Common myeloid progenitor, CD34-positive (primary cell): ENCODE measurements at regions not wholly inside any gene's neighbourhood (a gene's known extent, or its start where the extent isn't known, plus 50 kb on each side); places are given as distances from the start of the nearest gene placed in this dataset.

Experiments used
- CTCF ChIA-PET: fragments of 350-600 bp; sonication (Branson Sonifier 250); formaldehyde crosslinking; loops from one replicate; lab custom pipeline; 2021; ENCODE audit warnings: antibody characterized with exemption; lab: Charles Lee
- POLR2A ChIA-PET: fragments of 350-600 bp; sonication (Branson Sonifier 250); formaldehyde crosslinking; loops from one replicate; lab custom pipeline; 2021; ENCODE audit warnings: antibody characterized with exemption; lab: Charles Lee
- DNase-seq, 3 donors: peaks; one replicate each; pipeline versions ENCODE4 v3.0.0 to v3.0.0-alpha.2; 2013
- H3K27ac ChIP-seq, 2 experiments: 1 replicate in 1 of 2; 2 replicates in 1 of 2; pipeline ENCODE4 v1.7.0; 2013; ENCODE audit warnings: inconsistent platforms in 2 of 2, low read length in 2 of 2, mild to moderate bottlenecking in 2 of 2, low read depth in 1 of 2, moderate library complexity in 1 of 2; ENCODE audit not compliant: severe bottlenecking in 2 of 2, insufficient read depth in 1 of 2, poor library complexity in 1 of 2
- H3K27me3 ChIP-seq, 5 experiments: replicated peaks in 2 of 5; 1 replicate in 3 of 5; 2 replicates in 2 of 5; pipeline versions ENCODE4 v1.6.1 to v1.7.0; 2013; ENCODE audit warnings: low read length in 4 of 5, mild to moderate bottlenecking in 2 of 5, moderate library complexity in 2 of 5, inconsistent platforms in 1 of 5; ENCODE audit not compliant: insufficient read depth in 5 of 5, control insufficient read depth in 4 of 5
- H3K36me3 ChIP-seq, 4 experiments: 1 replicate in 2 of 4; 2 replicates in 2 of 4; pipeline versions ENCODE4 v1.6.1 to v1.7.0; 2013; ENCODE audit warnings: low read length in 3 of 4, control low read depth in 1 of 4, mild to moderate bottlenecking in 1 of 4; ENCODE audit not compliant: control insufficient read depth in 4 of 4, insufficient read depth in 4 of 4
- H3K4me1 ChIP-seq, 4 experiments: 1 replicate in 3 of 4; 2 replicates in 1 of 4; pipeline versions ENCODE4 v1.6.1 to v1.7.1; 2013; ENCODE audit warnings: low read length in 3 of 4, mild to moderate bottlenecking in 3 of 4, control low read depth in 1 of 4, inconsistent platforms in 1 of 4, moderate library complexity in 1 of 4; ENCODE audit not compliant: control insufficient read depth in 4 of 4, insufficient read depth in 4 of 4; ENCODE audit errors: control extremely low read depth in 1 of 4
- H3K4me3 ChIP-seq, 7 experiments: 1 replicate in 4 of 7; 2 replicates in 3 of 7; pipeline versions ENCODE4 v1.5.1 to v1.7.0; 2013; ENCODE audit warnings: mild to moderate bottlenecking in 7 of 7, low read length in 6 of 7, moderate library complexity in 6 of 7, inconsistent platforms in 2 of 7, low read depth in 2 of 7, control low read depth in 1 of 7; ENCODE audit not compliant: insufficient read depth in 4 of 7, control insufficient read depth in 1 of 7; ENCODE audit errors: extremely low read depth in 1 of 7
- H3K9me3 ChIP-seq, 5 experiments: 1 replicate in 4 of 5; 2 replicates in 1 of 5; pipeline versions ENCODE4 v1.6.1 to v1.7.1; 2013; ENCODE audit warnings: low read length in 4 of 5, mild to moderate bottlenecking in 2 of 5, inconsistent platforms in 1 of 5, low read depth in 1 of 5, moderate library complexity in 1 of 5; ENCODE audit not compliant: control insufficient read depth in 4 of 5, insufficient read depth in 2 of 5; ENCODE audit errors: control extremely low read depth in 1 of 5
- WGBS: methylation state at CpG from one replicate; pipeline ENCODE4 v1.1.5; 2013; ENCODE audit not compliant: insufficient coverage; 5-methylcytosine and 5-hydroxymethylcytosine counted together

DNA sequence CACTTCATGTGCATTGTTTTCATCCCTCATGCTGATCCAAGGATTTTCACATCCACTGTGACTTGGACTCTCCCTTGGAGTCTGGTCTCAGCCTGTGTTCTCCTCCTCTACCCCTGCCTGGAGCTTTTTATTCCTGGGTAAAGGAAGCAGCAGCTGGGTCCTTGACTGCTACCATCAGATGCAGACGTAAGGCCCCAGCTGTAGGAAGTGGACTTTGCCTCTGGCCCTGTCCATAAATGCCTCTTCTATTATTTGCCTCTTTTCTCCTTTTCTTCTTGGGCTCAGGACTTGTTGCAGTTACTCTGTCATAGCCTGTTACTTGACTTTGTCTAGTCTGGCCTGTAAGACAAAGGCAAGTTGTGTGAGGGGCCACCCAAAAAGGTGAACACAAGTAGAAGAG lies 303.8 kb downstream of the NXPE2 start:
- Histone ChIP-seq H3K9me3 (no peaks in the 10 kb centered on the region), H3K4me1 (no peaks in the 10 kb centered on the region), H3K4me3 (no peak overlapping the region), H3K27me3 (no peaks in the 10 kb centered on the region), H3K36me3 (no peaks in the 10 kb centered on the region), H3K27ac (no peak overlapping the region)
- POLR2A ChIA-PET = no interaction called here
- WGBS = 57% methylated on average over 1 of the region's 1 CpG
- no peak for DNase-seq
- CTCF ChIA-PET = no interaction called here

DNA sequence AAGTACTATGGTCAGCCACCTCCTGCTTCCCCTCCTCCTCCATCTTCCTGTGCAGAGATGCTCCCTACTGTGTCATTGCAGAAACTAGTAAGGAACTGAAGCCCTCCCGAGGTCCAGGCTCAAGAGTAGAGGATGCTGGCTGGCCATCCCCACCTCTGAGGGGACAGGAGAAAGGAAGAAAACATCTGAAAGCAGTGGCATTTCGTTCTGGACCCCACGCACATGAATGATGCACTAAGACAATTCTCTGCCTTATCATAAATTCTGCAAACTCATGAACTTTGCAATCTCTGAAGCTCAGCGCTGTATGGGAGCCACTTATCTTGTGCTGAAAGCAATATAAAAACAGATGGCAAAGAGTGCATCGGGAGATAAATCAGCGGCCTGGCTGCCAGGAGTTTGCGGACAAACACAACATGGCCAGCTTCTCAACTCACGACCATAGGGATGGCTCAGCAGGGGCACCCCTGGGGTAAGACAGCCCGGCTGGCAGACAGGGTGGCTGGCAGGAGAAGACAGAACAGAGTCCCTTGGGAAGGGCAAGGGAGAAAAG lies 306.4 kb downstream of the NXPE2 start:
- no peaks in the 10 kb centered on the region for H3K9me3 ChIP-seq
- ChIA-PET POLR2A (no interaction called here), CTCF (no interaction called here)
- no peaks in the 10 kb centered on the region for H3K4me1 ChIP-seq
- WGBS = 94% methylated on average over 8 of the region's 9 CpGs
- no peaks in the 10 kb centered on the region for H3K36me3 ChIP-seq
- H3K27ac ChIP-seq = no peak overlapping the region
- no peaks in the 10 kb centered on the region for H3K27me3 ChIP-seq
- no peak overlapping the region for H3K4me3 ChIP-seq
- DNase-seq = no peak

DNA sequence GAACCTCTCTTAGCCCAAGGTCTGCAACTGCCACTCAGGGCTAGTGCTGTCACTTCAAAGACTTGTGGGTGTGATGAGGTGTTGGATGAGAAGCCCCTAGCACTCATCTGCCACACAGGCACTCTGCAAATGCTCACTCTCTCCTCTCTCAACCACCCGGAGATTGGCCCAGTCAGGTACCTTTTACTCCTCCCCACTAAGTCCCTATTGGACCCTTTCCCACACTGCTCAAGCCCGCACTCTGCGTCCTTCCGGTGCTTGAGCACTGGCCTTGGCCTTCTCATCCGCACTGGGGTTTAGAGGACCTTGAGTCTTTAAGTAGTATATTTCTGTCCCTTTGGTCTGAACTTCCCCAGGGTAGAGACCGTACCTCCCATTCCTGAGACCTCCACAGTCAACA lies 308.0 kb downstream of the NXPE2 start:
- H3K9me3 ChIP-seq = no peaks in the 10 kb centered on the region
- no peak overlapping the region for H3K4me3 ChIP-seq
- DNase-seq = no peak
- H3K36me3 ChIP-seq = no peaks in the 10 kb centered on the region
- H3K4me1 ChIP-seq = no peaks in the 10 kb centered on the region
- H3K27me3 ChIP-seq = no peaks in the 10 kb centered on the region
- CTCF ChIA-PET = no interaction called here
- POLR2A ChIA-PET = no interaction called here
- no peak overlapping the region for H3K27ac ChIP-seq
- 96% methylated on average over 5 of the region's 6 CpGs for WGBS

DNA sequence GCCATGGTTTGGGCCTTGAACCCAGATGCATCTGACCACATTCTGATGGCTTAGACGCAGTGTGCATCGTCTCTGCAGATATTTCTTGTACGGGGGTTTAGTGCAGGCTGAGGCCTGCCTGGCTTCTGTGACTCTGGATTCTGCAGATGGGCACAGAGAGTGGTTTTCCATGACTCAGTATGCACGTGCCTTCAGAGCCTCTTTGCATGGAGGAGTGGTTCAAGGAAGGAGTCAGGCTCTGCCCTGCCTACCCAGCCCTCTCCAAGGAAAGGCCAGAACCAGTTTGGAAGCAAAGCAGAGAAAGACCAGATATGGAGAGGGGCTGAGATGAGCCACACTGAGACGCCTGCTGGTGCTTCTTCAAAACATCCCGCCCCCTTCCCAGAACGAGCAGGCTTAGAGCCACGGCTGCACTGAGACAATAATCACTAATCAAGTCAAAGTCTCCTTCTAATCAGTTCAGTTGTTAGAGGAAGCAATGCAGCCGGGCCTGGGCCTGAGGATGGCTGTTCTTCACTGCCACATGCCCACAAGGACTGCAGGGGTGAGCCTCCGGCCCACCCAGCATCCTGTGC lies 308.9 kb downstream of the NXPE2 start:
- no peak for DNase-seq
- CTCF ChIA-PET = no interaction called here

DNA sequence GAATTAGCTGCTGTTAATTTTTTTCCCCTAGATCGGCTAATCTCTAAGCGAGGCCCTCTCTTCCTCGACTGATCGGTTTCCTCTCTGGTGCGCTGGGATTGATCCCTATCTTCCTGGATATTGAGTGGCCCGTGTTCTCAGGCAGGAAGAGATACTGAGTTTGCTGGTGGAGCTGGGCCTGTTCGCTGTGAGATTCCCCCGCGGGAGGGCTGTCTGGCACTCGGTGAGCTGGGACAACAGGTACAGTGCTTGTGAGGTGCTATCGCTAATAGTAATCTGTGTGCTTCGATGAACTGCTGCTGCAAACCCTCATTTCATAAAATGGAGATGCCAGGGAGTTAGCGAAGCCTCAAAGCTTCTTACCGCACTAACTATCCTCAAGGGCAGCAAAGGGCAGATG lies 310.3 kb downstream of the NXPE2 start:
- Histone ChIP-seq H3K27me3 (no peaks in the 10 kb centered on the region), H3K4me3 (no peak overlapping the region), H3K36me3 (no peaks in the 10 kb centered on the region), H3K27ac (no peak overlapping the region), H3K9me3 (no peaks in the 10 kb centered on the region), H3K4me1 (no peaks in the 10 kb centered on the region)
- POLR2A ChIA-PET = no interaction called here
- CTCF ChIA-PET = no interaction called here
- WGBS = 84% methylated on average over 14 of the region's 14 CpGs
- no peak for DNase-seq

More for the DNA sequence above, 308.9 kb downstream of the NXPE2 start:
- WGBS = 86% methylated on average over 10 of the region's 10 CpGs
- Histone ChIP-seq H3K27me3 (no peaks in the 10 kb centered on the region), H3K4me3 (no peak overlapping the region), H3K36me3 (no peaks in the 10 kb centered on the region), H3K27ac (no peak overlapping the region), H3K4me1 (no peaks in the 10 kb centered on the region), H3K9me3 (no peaks in the 10 kb centered on the region)
- POLR2A ChIA-PET = no interaction called here

DNA sequence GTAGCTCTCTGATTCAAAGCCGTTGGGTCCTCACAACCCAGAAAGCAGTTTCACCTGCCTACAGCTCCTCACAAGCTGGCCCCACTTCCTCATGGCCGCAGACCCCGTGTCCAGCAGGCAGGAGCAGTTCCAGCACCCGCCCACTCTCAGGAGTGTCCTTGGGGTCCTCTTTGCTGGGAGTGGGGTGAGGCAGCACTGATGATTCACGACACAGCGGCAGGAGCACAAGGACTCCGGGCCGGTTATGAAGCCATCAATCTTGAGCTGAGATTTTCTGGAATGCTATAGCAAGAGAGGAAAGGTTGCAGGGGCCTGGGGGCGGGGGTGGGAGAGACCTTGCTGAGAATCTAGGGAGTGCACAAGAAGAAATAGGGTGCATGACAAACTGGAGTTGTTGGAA lies 311.2 kb downstream of the NXPE2 start:
- WGBS = 85% methylated on average over 5 of the region's 9 CpGs
- Histone ChIP-seq H3K4me1 (no peaks in the 10 kb centered on the region), H3K36me3 (no peaks in the 10 kb centered on the region), H3K27me3 (no peaks in the 10 kb centered on the region), H3K9me3 (no peaks in the 10 kb centered on the region), H3K27ac (no peak overlapping the region), H3K4me3 (no peak overlapping the region)
- ChIA-PET CTCF (no interaction called here), POLR2A (no interaction called here)
- no peak for DNase-seq

DNA sequence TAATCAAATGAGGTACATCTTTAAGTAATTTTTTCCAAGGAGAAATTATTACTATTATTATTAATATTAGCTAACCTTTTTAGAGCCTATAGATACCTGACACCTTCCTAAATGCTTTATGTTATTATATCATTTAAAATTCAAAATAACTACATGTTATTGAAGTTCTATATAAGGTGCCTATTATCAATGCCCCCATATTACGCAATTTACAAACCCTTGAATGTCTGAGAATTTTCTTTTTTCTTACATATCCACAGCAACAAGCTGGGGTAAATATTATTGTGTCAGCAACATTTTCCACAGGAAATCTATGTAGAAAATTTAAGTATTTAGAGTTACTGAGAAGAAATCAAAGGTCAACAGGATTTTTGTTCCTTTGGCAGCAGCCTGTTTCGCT lies 327.3 kb downstream of the NXPE2 start:
- ChIA-PET POLR2A (no interaction called here), CTCF (no interaction called here)
- Histone ChIP-seq H3K27me3 (no peaks in the 10 kb centered on the region), H3K27ac (no peak overlapping the region), H3K36me3 (no peaks in the 10 kb centered on the region), H3K4me3 (no peak overlapping the region), H3K4me1 (no peaks in the 10 kb centered on the region), H3K9me3 (no peaks in the 10 kb centered on the region)
- 100% methylated on average over 1 of the region's 2 CpGs for WGBS
- no peak for DNase-seq
